DND-41 (cell line): ENCODE measurements at regions not wholly inside any gene's neighbourhood (a gene's known extent, or its start where the extent isn't known, plus 50 kb on each side); places are given as distances from the start of the nearest gene placed in this dataset.

Experiments used
- EZH2 ChIP-seq: IDR thresholded peaks from 3 replicates; pipeline ENCODE4 v1.6.1; 2012; ENCODE audit warnings: borderline replicate concordance, low read depth, mild to moderate bottlenecking, moderate library complexity, low read length, inconsistent platforms; ENCODE audit not compliant: severe bottlenecking
- TF ChIP-seq, protein P1 (sequence below): IDR thresholded peaks from 2 replicates; pipeline ENCODE4 v1.5.1; 2012; ENCODE audit warnings: borderline replicate concordance, low read length, moderate library complexity, mild to moderate bottlenecking; ENCODE audit not compliant: poor library complexity, severe bottlenecking; ENCODE audit errors: extremely low read depth

DNA sequence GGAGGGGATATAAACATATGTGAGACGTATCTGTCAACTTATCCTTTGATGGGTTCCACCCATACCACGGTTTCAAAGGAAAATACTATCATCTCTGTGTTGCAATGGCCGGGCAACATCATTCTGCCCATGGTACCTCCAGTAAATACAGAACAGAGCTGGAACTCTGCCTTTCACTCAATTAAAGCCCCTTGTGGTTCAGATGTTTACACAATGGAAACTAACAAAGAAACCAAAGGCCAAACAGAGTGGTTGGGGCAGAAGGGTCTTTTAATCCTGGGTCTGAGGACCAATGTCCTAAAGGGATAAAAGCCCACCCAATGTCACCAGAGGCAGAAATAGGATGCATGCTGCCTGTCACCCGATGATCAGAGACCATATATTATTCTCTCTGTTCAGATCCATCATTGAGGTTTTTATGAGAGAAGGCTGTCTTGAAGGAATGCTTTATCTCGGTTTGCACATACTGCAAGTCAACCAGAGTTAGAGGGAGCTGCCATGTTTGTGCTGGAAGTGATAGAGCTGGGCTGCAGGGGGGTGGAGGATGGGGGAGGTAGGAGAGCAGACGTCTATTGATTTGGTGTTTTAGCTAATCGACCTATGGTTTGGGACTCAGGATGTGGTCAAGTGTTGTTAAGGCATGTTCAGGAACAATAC, 105.4 kb upstream of the FRMD4A start:
- TF ChIP-seq, protein P1, sequence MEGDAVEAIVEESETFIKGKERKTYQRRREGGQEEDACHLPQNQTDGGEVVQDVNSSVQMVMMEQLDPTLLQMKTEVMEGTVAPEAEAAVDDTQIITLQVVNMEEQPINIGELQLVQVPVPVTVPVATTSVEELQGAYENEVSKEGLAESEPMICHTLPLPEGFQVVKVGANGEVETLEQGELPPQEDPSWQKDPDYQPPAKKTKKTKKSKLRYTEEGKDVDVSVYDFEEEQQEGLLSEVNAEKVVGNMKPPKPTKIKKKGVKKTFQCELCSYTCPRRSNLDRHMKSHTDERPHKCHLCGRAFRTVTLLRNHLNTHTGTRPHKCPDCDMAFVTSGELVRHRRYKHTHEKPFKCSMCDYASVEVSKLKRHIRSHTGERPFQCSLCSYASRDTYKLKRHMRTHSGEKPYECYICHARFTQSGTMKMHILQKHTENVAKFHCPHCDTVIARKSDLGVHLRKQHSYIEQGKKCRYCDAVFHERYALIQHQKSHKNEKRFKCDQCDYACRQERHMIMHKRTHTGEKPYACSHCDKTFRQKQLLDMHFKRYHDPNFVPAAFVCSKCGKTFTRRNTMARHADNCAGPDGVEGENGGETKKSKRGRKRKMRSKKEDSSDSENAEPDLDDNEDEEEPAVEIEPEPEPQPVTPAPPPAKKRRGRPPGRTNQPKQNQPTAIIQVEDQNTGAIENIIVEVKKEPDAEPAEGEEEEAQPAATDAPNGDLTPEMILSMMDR = no peak
- no peak for TF ChIP-seq EZH2
